ENCODE measurements at regions not wholly inside any gene's neighbourhood (a gene's known extent, or its start where the extent isn't known, plus 50 kb on each side); places are given as distances from the start of the nearest gene placed in this dataset.

- DNase-seq = no peak
Observed at GRCh38 chr17:5789528-5789927, 205.2 kb upstream of the NLRP1 start.

GRCh38 chr17:5793157-5793556 lies 208.8 kb upstream of the NLRP1 start:
- DNase-seq = peak; percentile 8

- DNase-seq = peak; percentile 39
Observed at GRCh38 chr17:5793899-5794298, 209.6 kb upstream of the NLRP1 start.

- no peak for DNase-seq
Observed at GRCh38 chr17:5794385-5794784, 210.1 kb upstream of the NLRP1 start.

GRCh38 chr17:5794881-5795506 lies 210.7 kb upstream of the NLRP1 start:
- no peak for DNase-seq

GRCh38 chr17:5797447-5798050 lies 213.2 kb upstream of the NLRP1 start:
- no peak for DNase-seq

GRCh38 chr17:5798094-5798493 lies 213.8 kb upstream of the NLRP1 start:
- no peak for DNase-seq

- DNase-seq = no peak
Observed at GRCh38 chr17:5800131-5800530, 215.8 kb upstream of the NLRP1 start.

GRCh38 chr17:5800646-5801045 lies 216.3 kb upstream of the NLRP1 start:
- DNase-seq = no peak

GRCh38 chr17:5804251-5804650 lies 219.9 kb upstream of the NLRP1 start:
- DNase-seq = no peak

- DNase-seq = no peak
Observed at GRCh38 chr17:5809056-5809455, 224.7 kb upstream of the NLRP1 start.

GRCh38 chr17:5809580-5810188 lies 225.4 kb upstream of the NLRP1 start:
- DNase-seq = peak; percentile 14

- DNase-seq = no peak
Observed at GRCh38 chr17:5812590-5812989, 228.3 kb upstream of the NLRP1 start.

- DNase-seq = no peak
Observed at GRCh38 chr17:5813357-5813756, 229.0 kb upstream of the NLRP1 start.

GRCh38 chr17:5815396-5815795 lies 231.1 kb upstream of the NLRP1 start:
- DNase-seq = no peak

GRCh38 chr17:5816491-5817070 lies 232.3 kb upstream of the NLRP1 start:
- no peak for DNase-seq

- DNase-seq = no peak
Observed at GRCh38 chr17:5817475-5818395, 233.4 kb upstream of the NLRP1 start.

GRCh38 chr17:5819396-5819795 lies 235.1 kb upstream of the NLRP1 start:
- DNase-seq = no peak

- DNase-seq = no peak
Observed at GRCh38 chr17:5819921-5820685, 235.8 kb upstream of the NLRP1 start.

- no peak for DNase-seq
Observed at GRCh38 chr17:5820721-5821456, 236.6 kb upstream of the NLRP1 start.

- DNase-seq = no peak
Observed at GRCh38 chr17:5821803-5822202, 237.5 kb upstream of the NLRP1 start.
